Hindlimb muscle (tissue), 1 donor: ENCODE measurements at regions not wholly inside any gene's neighbourhood (a gene's known extent, or its start where the extent isn't known, plus 50 kb on each side); places are given as distances from the start of the nearest gene placed in this dataset.
"Not testable (repeated sequence)": the region's sequence is repeated elsewhere in the genome, so short reads cannot be mapped to it uniquely, and the experiment has no call there.

ENCODE experiments used
- DNase-seq: peaks from one replicate; pipeline ENCODE4 v3.0.0-alpha.2; 2013

GRCh38 chr6:50510361-50510760, 203.0 kb upstream of the TFAP2D start:
- DNase-seq: no peak

DNA sequence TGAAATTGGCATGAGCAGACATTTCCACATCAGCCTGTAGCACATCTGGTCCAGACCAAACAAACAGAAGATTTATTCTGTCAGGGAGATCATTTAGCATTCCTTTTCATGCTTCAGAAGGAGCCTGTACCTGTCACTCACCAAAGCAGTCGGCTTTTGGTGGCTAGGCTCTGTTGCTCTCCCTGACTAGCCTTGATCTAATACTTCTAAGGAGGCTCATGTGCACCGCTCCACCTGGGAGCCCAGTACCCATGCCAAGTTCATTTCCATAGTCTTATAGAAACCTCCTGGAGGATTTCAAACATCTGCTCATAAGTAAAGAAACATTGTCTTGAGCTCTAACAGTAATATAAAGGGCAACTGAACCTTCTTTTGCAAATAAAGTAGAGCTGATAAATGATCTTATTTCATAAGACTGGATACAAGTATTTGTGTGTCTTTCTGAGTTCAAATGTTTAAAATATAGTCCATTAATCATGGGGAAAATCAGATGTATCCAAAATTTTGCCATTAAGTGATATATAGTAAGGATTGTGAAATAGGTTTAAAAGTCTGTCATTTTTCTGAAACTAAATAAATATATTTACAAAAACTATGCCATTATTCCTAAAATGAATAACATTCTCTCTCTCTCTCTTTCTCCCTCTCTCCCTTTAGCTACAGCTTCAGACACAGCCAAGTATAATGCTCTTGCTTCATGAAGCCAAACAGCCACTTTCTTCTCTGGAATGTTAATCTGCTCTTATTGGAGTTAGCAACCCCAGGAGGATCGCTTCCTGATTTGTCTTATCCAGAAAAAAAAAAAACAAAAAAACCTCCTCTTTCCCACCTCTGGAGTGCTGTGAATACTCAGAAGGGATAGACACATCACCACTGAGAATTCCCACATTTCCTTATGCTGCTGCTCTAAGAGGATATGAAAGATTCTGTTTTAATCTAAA, 192.7 kb upstream of the TFAP2D start:
- no peak for DNase-seq

DNA sequence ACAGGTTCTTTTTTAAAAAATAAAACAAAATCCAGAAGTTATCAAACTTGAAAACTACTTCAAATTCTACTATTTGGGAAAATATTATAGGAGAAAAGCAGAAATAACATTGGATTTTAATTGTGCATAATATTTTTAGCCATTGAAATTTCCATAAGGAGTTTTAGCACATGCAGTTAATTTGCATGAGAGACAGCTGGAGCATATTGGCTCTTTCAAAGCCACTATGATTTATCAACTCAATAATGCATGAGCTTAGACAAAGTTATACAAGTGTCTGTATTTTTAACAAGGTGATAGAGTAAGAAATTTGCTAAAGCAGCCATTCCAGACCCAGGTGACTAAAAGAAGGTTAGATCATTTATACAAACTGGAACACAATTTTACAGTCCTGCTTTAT, 189.0 kb upstream of the TFAP2D start:
- DNase-seq: no peak

- DNase-seq: no peak
Observed at GRCh38 chr6:50527985-50528384, 185.3 kb upstream of the TFAP2D start.

- no peak for DNase-seq
Observed at GRCh38 chr6:50539447-50539846, 173.9 kb upstream of the TFAP2D start.

DNA sequence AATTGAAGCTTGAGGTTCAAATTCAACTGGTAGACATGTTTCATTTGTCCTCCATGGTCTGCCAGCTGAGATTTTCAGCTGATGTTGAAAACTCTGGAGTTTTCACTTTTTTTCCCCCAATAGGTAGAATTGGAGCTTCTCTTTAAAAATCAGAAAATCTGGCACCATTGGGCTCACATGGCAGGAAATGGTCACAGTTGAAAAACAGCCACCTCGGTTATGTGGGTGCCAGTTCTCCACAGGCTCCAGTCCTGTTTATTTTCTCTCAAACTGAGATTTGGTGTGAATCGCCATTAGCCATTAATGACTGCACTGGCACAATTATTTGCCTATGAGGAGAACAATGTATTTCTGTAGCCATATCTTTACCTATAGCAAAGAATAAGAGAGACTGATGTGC, 171.4 kb upstream of the TFAP2D start:
- no peak for DNase-seq

GRCh38 chr6:50543666-50544065, 169.7 kb upstream of the TFAP2D start:
- DNase-seq: no peak

DNA sequence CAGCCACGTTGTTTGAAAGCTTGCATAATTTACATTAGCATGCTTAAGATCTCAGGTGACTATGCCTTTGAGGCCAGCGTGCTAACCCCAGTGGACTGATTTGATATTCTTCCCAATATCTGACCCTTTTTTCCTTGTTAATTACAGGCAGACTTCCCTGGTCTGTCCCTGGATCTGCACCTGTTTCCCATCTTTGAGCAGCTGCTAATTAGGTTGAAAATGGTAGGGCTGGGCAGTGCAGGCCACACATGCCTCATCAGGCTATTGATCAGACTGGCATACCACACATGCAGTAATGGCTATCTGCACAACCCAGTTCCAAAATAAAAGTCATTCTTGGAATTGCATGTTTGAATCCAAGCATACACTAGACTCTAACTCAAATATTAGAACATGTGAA, 164.3 kb upstream of the TFAP2D start:
- no peak for DNase-seq

- no peak for DNase-seq
Observed at GRCh38 chr6:50549475-50549874, 163.9 kb upstream of the TFAP2D start.

DNA sequence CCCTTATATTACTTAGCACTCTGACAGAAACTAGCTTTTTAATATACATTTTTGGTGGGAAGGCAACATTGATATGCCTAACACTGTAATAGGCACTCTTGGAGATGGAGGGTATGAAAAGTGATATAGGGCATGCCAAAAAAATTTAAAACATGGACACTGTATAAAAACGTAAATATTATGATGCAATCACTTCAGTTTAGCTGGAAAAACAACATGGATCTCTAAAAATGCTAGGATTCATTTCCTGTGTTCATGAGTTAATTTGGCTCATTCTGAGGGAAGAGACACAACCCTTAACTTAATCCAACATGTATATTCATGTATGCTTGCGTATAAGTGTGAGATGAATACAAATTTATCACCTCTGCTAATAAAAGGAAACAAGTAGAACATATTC, 157.3 kb upstream of the TFAP2D start:
- DNase-seq: no peak

GRCh38 chr6:50565004-50565403, 148.3 kb upstream of the TFAP2D start:
- no peak for DNase-seq

DNA sequence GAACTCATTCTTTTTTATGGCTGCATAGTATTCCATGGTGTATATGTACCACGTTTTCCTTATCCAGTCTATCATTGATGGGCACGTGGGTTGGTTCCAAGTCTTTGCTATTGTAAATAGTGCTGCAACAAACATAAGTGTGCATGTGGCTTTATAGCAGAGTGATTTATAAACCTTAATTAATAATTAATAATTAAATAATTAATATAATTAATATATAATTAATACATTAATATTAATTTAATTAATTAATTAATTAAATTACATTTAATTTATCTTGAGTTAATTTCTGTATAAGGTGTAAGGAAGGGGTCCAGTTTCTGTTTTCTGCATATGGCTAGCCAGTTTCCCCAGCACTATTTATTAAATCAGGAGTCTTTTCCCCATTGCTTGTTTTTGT, 142.1 kb upstream of the TFAP2D start:
- DNase-seq: not testable (repeated sequence)

DNA sequence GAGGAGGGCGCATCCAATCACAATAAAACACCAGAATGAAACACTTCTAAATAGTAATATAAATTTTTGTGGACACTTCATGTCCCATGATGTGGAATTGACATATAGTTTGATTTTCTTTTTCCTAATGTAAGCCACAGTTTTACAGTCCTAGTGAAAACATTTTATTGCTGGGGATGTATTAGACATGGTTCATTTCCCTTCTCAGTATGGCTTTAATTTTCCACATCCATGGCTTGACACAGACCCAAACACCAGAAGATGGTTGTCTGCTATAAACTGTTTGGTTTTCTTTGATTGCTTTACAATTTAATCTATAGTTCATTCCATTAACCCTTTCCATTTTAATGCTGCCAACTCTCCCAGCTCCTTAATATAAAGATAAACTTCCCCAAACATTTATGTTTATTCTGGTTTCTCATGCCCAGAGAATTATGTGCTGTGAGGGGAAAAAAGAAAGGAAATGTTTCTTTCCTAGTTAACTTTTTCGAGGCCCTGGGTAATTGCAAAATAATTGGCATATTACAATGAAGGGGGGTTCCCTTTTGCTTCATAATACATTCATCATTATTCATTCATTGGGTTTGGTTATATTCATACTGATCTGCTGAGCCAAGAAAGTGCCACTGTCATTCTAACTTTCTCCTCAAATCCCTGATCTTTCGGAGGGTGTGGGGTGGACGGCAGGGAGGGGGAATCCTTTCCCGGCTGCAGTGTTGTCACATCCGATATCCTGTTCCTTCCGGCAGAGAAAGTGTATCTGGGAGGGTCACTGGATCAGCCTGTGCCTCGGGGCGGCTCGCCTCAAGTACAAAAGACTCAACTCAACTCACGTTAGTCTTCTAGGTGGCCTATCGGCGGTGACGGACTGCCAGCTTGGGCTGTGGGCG, 127.6 kb upstream of the TFAP2D start:
- no peak for DNase-seq

DNA sequence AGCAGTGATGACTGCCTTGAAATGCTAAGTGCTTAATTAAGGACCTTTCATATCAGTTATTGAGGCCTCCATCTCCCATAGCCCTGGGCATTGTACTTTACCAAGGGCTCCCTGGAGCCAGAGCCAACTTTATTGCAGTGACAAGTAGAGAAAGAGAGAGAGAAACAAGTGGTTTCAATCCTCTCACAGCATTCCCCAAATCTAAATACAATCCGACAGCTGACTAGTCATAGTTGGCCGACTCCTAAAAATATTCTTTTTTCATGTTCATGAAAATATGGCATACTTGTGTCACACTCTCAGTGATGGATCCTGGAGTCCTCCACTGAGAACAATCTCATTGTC, 127.0 kb upstream of the TFAP2D start:
- no peak for DNase-seq

GRCh38 chr6:50589751-50590470, 123.4 kb upstream of the TFAP2D start:
- no peak for DNase-seq

GRCh38 chr6:50591135-50591534, 122.2 kb upstream of the TFAP2D start:
- DNase-seq: no peak

DNA sequence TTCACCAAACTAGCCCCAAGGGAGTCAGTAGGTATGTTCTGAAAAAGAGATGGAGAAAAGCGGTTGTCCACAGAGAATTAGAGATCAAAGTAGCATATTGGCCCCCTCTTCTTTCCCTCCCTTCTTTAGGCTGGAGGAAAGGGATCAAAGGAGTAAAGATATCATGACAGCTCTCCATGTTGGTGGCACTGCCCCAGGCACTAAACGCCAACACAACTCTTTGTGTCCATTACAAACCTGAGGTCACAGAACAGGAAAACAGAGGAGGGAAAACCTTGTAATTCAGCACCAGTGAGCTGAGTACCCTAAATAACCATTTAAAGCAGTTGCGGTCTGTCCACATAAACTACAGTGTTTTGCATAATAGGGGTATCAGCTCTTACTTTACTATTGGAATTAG, 113.0 kb upstream of the TFAP2D start:
- no peak for DNase-seq

- DNase-seq: peak; percentile 20
Observed at GRCh38 chr6:50602292-50602691, 111.0 kb upstream of the TFAP2D start.

GRCh38 chr6:50608421-50608820, 104.9 kb upstream of the TFAP2D start:
- DNase-seq: no peak

GRCh38 chr6:50610562-50610961, 102.8 kb upstream of the TFAP2D start:
- no peak for DNase-seq

GRCh38 chr6:50635429-50635828, 77.9 kb upstream of the TFAP2D start:
- no peak for DNase-seq

DNA sequence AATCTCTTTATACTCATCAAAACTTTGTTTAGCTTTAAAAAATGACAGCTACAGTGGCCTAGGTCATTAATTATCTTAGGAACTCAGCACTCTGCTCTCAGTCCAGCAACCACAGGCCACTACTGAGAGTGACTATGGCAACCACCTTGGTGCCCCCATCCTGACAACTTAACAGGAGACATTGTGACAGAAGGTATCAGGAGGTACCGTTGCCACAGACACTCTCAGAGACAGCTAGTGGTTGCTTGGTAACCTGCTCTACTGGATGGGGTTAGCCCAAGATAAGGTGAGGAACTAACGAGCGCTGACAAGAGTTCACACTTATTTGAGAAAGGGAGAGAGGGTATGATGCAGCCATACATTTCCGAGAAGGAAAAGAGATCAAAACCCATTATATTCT, 76.1 kb upstream of the TFAP2D start:
- no peak for DNase-seq

DNA sequence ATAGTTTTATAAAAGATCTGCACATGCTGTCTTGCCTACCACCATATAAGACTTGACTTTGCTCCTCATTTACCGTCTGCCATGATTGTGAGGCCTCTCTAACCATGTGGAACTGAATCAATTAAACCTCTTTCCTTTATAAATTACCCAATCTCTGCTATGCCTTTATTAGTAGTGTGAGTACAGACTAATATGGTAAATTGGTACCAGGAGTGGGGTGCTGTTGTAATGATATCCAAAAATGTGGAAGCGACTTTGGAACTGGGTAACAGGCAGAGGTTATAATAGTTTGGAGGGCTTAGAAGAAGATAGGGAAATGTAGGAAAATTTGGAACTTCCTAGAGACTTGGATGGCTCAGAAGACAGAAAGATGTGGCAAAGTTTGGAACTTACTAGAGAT, 64.2 kb upstream of the TFAP2D start:
- DNase-seq: no peak
